Activated CD8-positive, alpha-beta memory T cell treated with anti-CD3 and anti-CD28 coated beads for 24 hours (primary cell): ENCODE measurements at regions not wholly inside any gene's neighbourhood (a gene's known extent, or its start where the extent isn't known, plus 50 kb on each side); places are given as distances from the start of the nearest gene placed in this dataset.
"Not testable (repeated sequence)": the region's sequence is repeated elsewhere in the genome, so short reads cannot be mapped to it uniquely, and the experiment has no call there.

Experiments used
- DNase-seq: peaks from one replicate; pipeline ENCODE4 v3.0.0-alpha.2; 2020

- no peak for DNase-seq
These were observed 100.0 kb downstream of the ETS2 start for GRCh38 chr21:38905752-38906151.

GRCh38 chr21:38905328-38905727 is 99.6 kb downstream of the ETS2 start:
- no peak for DNase-seq

GRCh38 chr21:38903690-38904139 is 98.0 kb downstream of the ETS2 start:
- no peak for DNase-seq

- DNase-seq = no peak
These were observed 97.1 kb downstream of the ETS2 start for GRCh38 chr21:38902608-38903445.

GRCh38 chr21:38900499-38900898 is 94.8 kb downstream of the ETS2 start:
- DNase-seq = no peak

GRCh38 chr21:38899985-38900384 is 94.3 kb downstream of the ETS2 start:
- not testable (repeated sequence) for DNase-seq

GRCh38 chr21:38899277-38899947 is 93.7 kb downstream of the ETS2 start:
- DNase-seq = no peak

- no peak for DNase-seq
These were observed 92.8 kb downstream of the ETS2 start for GRCh38 chr21:38898422-38899096.

GRCh38 chr21:38897532-38898421 is 92.0 kb downstream of the ETS2 start:
- no peak for DNase-seq

- no peak for DNase-seq
These were observed 89.2 kb downstream of the ETS2 start for GRCh38 chr21:38894899-38895298.

GRCh38 chr21:38888991-38889561 is 83.3 kb downstream of the ETS2 start:
- no peak for DNase-seq

- no peak for DNase-seq
These were observed 82.0 kb downstream of the ETS2 start for GRCh38 chr21:38887749-38888148.

- no peak for DNase-seq
These were observed 81.4 kb downstream of the ETS2 start for GRCh38 chr21:38887062-38887686.

GRCh38 chr21:38885909-38886308 is 80.2 kb downstream of the ETS2 start:
- no peak for DNase-seq

GRCh38 chr21:38884440-38884839 is 78.7 kb downstream of the ETS2 start:
- DNase-seq = no peak

- DNase-seq = no peak
These were observed 77.4 kb downstream of the ETS2 start for GRCh38 chr21:38883142-38883541.

- DNase-seq = no peak
These were observed 75.4 kb downstream of the ETS2 start for GRCh38 chr21:38881131-38881530.

GRCh38 chr21:38880577-38880966 is 74.8 kb downstream of the ETS2 start:
- DNase-seq = no peak

GRCh38 chr21:38879912-38880576 is 74.3 kb downstream of the ETS2 start:
- no peak for DNase-seq

GRCh38 chr21:38878379-38879179 is 72.8 kb downstream of the ETS2 start:
- no peak for DNase-seq
